HG03442 (cell line): ENCODE measurements at regions not wholly inside any gene's neighbourhood (a gene's known extent, or its start where the extent isn't known, plus 50 kb on each side); places are given as distances from the start of the nearest gene placed in this dataset.
"Not testable (repeated sequence)": the region's sequence is repeated elsewhere in the genome, so short reads cannot be mapped to it uniquely, and the experiment has no call there.

Source experiments
- ATAC-seq: cut with Tn5 transposase; IDR thresholded peaks from one replicate; pipeline ENCODE4 v1.9.1; 2021; ENCODE audit warnings: mild to moderate bottlenecking, moderate library complexity; ENCODE audit not compliant: unreplicated experiment

DNA sequence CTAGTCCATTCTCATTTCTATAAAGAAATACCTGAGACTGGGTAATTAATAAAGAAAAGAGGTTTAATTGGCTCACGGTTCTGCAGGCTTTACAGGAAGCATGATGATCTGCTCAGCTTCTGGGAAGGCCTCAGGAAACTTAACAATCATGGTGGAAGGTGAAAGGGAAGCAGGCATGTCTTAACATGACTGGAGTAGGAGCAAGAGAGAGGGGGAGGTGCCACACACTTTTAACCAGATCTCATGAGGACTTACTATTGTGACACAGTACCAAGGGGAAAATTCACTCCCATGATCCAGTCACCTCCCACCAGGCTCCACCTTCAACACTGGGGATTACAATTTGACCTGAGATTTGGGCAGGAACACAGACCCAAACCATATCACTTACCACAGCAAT is 310.1 kb downstream of the SH3GL2 start:
- ATAC-seq, result not testable (repeated sequence)

DNA sequence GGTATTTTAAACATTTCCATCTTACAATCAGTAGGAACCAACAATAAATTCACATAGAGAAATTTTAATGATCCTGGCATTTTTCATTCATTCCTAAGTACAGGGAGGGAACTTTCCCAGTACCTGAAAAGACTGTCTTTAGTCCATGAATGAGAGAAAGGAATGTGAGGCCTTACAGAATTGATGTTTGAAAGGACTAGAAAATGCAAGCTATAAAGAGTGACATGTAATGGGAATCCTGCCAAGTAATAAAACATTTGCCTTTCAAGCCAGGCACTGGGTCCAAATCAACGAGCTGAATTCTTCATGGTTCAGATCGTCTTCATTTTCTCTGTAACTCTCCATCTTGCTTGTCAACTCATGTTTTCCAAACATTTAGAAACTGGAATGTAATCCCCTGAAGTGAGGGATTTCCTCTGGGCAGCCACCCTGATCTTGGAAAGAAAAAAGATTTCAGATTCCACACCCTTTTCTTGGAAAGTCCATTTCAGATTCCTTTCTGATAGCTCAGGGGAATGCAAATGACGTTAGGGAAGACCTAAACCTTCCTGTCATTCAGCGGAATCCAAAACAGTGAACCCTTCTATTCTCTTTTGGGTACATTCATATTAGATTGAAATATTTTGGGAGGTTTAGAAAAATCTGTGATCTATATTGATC is 315.8 kb downstream of the SH3GL2 start:
- ATAC-seq, result no peak

DNA sequence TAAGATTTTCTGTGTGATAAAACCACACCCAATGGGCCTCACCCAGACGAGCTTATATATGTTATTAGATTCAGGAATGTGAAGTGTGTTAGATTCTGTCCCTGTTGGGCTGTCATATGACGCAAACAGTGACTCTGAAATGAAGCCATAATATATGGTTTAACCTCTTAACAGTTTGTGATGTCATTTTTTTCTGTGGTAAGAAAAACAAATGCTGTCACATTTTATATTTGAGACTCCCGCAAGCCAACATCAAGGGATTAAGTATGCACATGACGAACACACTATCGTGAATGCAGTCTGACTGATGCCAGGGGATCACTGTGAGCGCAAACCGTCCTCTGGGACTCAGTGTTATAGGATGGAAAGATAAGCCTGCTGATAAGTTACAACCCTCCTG is 321.7 kb downstream of the SH3GL2 start:
- no peak for ATAC-seq

DNA sequence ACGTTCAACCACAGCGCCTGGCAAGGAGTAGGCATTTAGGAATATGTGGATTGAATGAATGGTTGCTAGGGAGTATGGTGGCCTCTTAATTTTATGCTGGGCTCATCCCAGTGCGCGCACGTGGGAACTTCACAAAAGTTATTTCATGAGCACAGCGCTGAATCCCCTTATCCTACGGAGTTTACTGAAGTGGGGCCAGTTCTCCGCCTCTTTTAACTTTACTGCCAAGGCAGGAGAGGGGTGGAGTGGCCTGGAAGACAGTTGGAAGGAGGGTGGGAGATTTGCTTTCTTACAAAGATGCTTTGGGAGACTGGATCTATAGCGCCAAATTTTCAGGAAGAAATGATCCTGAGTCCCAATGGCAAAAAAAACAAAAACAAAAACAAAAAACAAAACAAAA is 326.5 kb downstream of the SH3GL2 start:
- no peak for ATAC-seq

DNA sequence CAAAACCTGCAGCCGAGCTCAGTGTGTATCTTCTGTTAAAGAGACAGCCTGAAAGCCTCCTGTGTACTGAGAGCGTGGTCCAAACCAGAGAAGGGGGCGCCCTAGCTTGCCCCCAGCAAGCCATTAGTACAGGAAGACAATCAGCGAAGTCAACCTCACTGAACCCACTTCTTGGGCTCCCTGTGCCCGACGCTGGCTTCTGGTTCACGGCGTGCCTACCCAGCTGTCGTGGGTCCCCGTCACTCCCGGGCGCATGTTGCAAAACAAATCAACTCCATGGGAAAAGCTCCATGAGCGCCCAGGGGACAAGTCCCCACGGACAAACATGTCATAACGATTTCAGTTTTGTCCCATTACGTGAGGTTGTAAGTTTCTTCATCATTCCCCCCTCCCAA is 326.9 kb downstream of the SH3GL2 start:
- no peak for ATAC-seq

DNA sequence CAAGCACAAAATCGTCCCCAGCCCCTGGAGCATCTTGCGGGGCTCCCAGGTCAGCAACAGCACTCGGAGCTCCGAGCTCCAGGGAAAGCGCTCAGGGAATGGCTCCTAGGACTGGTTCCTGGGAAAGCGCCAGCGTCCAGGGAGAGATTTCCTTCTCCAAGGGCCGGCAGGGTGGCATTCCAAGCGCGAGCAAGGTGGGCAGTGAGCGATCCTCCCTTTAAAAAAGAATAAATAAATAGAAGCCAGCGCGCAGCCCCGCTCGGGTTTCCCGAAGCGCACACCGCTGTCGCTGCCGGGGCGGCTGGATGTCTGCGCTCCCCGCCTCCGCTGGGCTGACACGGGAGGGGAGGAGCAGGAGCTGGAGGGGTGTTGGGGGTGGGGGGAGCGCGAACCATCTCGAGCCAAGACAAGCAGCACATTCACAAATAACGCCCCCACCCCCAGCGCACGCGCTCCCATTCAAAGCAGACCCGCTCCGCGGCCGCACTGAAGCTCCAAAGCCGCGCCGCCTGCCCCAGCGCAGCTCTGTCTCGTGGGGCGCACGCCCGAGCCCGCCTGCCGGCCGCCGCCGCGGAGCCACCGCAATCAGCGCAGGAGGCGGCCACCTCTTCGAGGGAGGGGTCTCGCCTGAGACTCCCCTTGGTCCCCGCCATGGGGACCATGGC is 327.4 kb downstream of the SH3GL2 start:
- ATAC-seq, result no peak

DNA sequence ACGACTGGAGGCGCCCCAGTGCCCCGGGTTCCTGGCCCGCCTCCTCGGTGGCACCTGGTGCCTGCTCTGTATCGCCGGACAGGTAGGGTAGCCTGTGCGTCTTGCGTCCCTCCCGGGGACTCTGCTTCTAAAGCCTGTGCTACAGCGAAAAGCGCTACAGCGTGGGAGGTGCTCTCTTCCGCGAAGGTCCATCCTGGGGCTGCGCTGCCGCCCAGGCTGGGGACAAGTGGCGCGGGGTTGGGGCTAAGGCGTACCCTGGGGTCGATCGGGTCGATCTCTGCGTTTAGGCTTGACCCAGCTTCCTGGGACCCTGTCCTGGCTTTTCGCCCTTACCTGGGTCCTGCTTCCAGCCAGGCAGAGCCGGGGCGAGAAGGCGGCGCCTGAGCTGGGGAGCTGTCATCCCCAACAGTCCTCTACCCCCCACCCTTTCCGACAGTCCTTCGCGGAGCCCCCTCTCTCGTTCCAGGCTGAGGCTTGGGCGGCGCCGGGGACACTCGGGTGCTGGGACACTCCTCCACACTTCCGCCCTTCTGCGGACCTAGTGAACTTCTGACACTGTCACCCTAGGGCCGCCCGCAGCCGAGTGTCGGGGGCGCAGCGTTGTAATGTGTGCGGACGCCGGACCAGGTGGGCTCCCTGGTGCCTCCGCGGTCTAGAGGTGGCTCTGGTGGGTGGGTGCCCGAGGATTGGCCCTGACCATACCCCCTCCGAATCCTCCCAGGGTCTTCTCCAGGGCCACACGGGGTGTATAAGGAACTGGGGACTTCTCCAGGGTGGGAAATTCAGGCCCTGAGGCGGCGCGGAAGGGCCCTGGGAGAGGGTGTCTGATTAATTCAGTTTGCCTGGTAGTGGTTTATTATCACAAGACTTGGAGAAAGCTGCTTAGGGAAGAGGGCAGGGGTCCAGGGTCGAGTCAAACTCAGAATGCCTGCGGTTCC is 328.2 kb downstream of the SH3GL2 start:
- ATAC-seq, result no peak

DNA sequence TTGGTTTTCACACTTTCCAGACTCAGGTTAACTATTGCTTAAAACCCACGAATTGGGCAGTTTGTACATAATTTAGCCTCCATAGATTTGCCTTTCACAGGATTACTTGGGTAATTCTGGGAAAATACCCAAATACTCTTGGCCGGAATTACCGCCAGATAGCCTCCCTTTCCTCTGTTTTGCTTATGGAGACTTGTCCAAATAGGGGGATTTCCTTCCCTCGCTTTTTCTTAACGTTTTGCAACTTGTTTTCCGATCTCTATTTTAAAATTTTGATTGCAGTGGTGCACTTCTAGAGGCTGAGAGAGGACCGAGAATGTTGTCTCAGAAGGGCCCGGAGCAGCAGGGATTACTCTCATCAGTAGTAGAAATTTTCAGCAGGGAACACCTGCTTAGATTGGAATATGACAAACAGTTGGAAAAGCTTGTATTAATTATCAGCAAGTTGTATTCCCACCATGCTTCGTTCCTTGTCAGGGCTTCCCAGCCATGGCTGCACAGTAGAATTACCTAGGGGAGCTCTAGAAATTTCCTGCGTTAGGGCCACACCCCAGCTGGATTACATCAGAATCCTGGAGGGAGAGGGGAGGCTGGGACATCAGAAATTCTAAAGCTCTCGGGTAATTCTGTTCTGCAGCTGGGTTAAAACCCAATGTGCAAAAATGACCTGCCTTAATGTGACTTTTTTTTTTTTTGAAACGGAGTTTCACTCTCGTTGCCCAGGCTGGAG is 329.1 kb downstream of the SH3GL2 start:
- ATAC-seq, result no peak

DNA sequence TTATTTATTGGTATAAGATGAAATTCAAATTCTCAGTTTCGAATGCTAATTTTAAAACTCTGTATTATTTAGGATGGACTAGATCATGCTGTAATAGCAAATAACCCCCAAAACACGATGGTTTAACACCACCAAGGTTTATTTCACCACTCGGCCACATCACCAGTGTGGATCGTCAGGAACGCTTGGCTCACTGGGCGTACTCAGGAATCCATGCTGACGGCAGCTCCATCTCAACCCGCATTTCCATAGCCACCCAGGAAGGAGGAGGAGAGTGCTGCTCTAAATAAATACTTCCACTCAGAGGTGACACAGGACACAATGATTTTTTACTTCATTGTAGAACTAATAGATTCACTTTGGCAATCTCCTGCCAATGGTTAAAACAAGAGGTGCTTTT is 347.4 kb downstream of the SH3GL2 start:
- ATAC-seq, result no peak

DNA sequence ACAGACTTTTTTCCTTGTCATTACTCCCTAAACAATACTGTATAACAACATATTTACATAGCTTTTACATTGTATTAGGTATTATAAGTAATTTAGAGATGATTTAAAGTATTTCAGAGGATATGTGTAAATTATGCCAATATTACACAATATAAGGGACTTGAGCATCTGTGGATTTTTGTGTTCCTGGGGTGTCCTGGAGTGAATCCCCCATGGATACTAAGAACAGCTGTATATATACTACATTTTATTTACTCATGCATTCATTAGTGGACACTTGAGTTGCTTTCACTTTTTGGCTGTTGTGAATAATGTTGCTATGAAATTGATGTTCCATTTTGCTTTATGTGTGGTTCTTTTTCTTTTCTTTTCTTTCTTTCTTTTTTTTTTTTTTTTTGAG is 348.8 kb downstream of the SH3GL2 start:
- ATAC-seq, result no peak

DNA sequence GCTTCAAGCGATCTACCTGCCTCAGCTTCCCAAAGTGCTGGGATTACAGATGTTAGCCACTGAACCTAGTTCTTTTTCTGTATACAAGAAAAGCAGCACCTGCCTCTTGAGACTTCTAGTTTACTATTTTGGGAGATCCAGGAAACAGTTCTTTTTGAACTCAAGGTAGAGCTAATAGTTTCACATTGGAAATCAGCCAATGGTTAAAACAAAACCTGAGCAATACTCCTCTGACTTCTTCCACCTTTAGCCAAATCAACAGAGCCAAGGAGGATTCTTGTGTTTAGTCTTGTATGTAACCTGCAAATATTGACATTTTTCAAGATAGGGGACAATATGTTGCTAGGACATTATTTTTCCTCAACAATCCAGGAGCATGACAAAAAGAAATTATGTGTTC is 349.4 kb downstream of the SH3GL2 start:
- ATAC-seq, result no peak

DNA sequence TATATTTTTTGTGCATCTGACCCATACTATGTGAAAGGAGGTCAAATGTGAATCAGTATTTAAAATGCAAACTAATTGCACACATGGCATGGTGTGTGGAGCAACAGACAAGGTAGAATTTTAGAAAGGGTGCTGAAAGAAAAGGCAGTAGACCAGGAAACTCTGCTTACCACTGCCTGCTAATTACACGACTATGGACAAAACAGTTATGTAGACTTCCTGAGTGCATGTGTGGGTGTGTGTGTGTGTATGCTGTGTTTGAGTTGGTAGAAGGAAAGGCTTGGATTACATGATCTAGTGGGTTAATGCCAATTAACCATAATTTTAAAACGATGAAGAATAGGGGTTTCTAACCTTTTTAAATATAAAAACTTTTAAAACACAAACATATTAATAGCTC is 349.9 kb downstream of the SH3GL2 start:
- no peak for ATAC-seq

DNA sequence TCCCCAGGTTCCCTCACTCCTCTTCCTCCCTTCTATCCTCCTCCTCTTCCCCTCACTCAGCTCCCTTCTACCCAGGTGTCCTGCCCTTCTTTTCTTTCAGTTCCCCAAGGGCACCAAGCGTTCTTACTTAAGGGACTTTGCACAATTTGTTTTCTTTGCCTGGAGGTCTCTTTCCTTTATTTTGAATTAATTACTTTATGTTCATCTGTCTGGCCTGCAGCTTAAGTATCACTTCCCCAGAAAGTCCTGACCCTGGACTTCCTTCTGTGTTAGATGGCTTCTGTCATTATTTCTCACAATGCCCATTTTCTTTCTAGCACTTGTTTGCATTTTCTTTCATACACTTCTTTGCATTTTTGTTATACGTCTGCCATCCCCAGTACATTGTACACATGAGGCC is 350.6 kb downstream of the SH3GL2 start:
- ATAC-seq, result no peak

DNA sequence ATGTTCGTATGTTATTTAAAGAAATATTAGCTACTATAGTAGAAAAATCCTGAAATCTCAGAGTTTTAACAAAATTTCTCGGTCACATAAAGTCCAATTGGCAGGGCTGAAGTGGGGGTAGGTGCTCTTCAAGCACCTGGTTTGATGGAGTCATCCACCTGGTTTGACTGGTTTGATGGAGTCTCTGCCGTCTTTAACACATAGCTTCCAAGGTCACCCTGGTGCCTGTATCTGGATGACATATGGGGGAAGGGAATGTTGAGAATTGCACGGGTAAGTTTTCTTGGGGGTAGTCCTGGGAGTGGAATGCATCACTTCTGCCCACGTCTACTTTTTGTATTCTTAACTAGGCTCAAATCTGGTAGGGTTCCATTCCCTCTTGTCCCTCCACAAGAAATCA is 351.2 kb downstream of the SH3GL2 start:
- no peak for ATAC-seq

DNA sequence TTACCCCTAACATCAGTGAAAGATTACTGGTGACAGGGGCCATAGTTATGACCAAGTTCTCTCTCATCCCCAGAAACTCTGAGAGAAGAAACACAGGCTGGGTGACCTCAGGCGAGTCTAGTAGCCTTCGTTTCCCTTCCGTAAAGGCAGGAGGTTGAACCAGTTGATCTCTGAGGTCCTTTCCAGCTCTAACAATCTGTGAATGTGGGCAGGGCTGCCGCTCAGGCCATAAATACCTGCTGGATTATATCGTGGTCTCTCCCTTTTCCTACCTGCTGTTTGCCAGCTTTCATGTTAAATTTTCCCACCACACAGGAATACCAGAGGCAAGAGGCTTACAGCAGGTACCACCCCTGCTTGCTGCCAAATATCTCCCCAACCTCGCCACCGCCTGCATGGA is 357.5 kb downstream of the SH3GL2 start:
- ATAC-seq, result no peak

DNA sequence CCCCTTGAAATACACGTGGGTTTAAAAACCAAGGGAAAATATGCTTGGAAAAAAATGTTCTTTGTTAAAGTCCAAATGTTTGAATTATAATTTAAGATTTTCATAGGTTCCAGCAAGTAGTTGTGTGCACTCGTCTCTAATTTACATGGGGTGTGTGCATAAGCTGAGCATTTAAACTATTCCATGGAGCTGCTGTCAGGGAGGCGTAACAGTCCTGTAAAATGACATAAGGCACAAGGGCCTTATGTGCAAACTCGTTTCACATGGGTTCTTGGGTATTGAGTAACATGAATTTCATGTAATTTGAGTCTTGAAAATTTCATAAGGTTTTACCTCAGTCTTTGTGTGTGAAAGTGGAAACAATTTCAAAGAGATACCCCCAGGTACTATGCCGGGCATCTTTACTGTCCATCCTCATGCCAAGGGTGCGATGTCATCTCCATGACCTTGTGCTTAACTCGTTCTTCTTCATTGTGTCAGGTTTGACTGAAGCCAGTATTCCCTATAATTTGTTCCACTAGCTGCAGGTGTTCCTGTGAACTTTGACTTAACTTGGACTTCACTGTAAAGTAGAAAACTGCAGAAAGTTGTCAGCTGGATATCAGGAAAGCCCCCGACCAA is 359.3 kb downstream of the SH3GL2 start:
- no peak for ATAC-seq

DNA sequence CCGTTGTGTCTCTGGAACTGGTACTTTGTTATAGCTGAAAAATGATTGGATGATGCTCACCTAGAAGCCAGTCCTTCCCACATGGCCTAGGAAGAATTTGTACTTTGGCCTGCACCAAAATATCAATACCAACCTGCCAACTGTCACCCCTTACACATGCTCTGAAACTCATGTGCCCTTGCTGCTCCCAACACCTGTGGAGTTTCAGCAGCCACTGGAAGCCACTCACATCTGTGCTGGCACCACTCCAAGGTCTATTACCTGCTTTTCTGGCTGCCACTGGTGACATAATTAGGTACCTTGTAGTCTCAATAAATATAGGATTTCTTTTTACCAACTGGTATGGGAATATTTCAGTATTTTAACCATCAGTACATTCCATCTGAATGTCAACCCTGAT is 363.6 kb downstream of the SH3GL2 start:
- no peak for ATAC-seq

DNA sequence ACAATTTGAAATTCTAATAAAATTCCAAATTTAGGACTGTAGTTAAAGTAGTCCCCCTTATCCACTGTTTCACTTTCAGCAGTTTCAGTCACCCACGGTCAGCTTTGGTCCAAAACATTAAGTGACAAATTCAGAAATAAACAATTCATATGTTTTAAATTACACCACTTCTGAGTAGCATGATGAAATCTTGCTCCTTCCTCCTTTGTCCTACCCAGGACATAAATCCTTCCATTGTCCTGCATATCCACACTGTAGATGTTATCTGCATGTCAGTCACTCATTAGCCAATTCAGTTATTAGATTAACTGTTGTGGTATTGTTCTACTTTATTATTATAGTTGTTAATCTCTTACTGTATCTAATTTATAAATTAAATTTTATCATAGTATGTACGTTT is 376.5 kb downstream of the SH3GL2 start:
- ATAC-seq, result no peak

DNA sequence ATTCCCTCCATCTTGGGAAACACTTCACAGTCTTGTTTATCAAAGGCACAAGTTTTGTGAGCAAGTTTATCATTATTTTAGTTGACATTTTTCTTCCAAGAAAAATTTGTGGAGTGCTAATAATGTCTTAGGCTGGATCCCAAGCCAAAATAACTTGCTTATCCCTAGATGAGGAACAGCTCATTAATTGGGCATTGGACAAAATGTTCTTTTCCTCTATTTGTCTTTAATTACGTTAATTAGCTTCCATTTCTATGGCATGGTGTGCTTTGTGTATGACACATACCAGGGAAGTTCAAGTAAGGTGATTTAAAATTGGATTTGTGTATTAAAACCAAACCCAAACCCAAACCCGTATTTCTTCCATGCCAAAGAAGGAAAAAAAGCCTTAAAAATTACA is 379.5 kb downstream of the SH3GL2 start:
- ATAC-seq, result no peak

DNA sequence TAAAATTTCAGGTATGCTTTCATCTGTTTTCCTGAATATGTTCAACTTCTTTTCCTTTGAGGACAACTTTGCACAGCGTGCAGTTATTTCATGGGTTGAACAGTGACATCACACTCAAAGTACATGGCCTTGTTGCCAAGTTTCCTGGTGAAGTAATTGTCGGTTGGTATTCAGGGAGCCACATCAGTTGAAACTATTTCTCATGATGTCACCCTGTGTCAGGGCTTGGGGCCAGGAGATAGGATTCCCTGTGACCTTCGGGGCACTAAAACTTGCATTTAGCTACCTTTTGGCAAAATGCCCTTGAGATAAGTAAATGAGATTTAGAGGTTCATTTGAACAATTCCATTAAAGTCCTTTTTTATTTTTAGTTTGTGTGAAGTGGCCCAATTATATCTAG is 383.9 kb downstream of the SH3GL2 start:
- no peak for ATAC-seq

DNA sequence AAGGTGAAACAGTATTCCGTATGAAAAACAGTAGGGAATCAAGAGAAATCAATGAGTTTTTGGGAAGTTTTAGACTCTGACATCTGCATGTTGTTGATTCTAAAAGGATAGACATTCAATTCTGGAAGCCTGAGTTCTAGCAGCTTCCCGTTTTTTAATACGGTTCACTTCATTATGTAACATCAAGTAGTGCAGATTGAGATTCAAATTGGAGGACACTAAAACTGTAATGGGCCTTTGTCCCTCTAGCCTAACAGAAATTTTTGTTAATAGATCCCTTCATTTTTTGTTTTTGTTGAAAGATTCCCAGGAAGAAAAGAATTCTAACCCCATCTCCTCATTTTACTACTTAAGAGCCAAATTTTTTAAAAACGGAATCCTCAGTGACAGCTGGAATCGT is 384.6 kb downstream of the SH3GL2 start:
- ATAC-seq, result no peak
